ENCODE measurements at regions not wholly inside any gene's neighbourhood (a gene's known extent, or its start where the extent isn't known, plus 50 kb on each side); places are given as distances from the start of the nearest gene placed in this dataset.

DNA sequence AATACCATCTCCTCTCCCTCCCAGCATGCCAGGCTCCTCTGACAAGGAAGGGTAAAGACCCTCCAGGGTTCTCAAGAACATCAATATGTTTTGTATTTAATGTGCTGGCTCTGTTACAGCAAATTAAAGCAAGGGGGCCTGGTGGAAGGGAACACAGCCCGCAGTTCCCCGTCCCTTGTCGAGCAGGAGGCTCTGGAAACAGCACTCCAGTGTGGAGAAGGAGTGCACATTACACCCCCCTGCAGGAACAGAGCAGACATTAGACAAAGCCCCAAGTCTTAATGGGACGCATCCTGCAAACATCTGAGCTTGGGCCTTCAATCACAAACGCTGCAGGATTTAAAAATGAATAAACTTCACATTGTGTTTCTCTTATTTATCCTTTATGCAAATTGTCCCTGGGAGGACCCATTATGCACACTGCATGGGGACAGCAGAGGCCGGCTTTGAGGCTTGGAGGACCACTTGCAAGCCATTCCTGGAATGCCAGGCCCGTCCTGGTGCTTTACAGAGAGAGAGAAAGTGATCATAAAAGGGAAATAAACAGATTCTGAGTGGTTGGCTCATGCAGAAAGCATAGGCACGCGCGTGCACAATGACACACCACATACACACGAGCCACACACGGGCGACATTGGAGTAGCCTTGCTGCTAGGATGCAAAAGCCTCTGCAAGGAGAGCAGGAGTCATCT is 328.7 kb downstream of the SMAD2 start:
- Histone ChIP-seq H3K9ac (ENCODE audit: low read depth, low read length) (no peak overlapping the region), H3K56ac (ENCODE audit: extremely low read depth, insufficient read depth, low read length) (no peak overlapping the region), H3K14ac (replicated peaks; ENCODE audit: low read depth, low read length) (no peak overlapping the region), H2BK15ac (ENCODE audit: low read depth, low read length) (no peak overlapping the region), H3K27ac (ENCODE audit: insufficient read depth, low read length) (no peak overlapping the region), H2AFZ (replicated peaks; ENCODE audit: low read length, poor library complexity) (peak overlapping the region; percentile 32), H3K4me1 (ENCODE audit: control insufficient read depth, insufficient read depth, low read length) (no peaks in the 10 kb centered on the region), H2BK120ac (ENCODE audit: low read depth, low read length) (no peak overlapping the region), H3K9me3 (ENCODE audit: control insufficient read depth, insufficient read depth, low read length) (peaks cover 10% of the 10 kb centered on the region; the same call in 1 of the 2 replicates), H3K27me3 (ENCODE audit: control insufficient read depth, insufficient read depth, low read length) (no peaks in the 10 kb centered on the region), H2BK20ac (ENCODE audit: low read depth, low read length) (no peak overlapping the region), H3K36me3 (ENCODE audit: control insufficient read depth, insufficient read depth, low read length) (no peaks in the 10 kb centered on the region), H3K4ac (ENCODE audit: low read depth, low read length) (no peak overlapping the region), H2AK5ac (ENCODE audit: low read depth, low read length) (no peak overlapping the region), H3K23ac (ENCODE audit: low read depth, low read length) (no peak overlapping the region), H2BK5ac (ENCODE audit: low read depth, low read length, poor library complexity, severe bottlenecking) (no peak overlapping the region), H3K9me1 (ENCODE audit: insufficient read depth, low read length) (no peaks in the 10 kb centered on the region), H4K5ac (ENCODE audit: low read depth, low read length) (no peak overlapping the region), H3K4me2 (ENCODE audit: low read depth, low read length) (no peak overlapping the region), H4K20me1 (ENCODE audit: insufficient read depth, low read length) (no peaks in the 10 kb centered on the region), H3K4me3 (ENCODE audit: insufficient read depth, low read depth, low read length) (no peak overlapping the region), H3K18ac (ENCODE audit: low read depth, low read length) (no peak overlapping the region), H2AK9ac (replicated peaks; ENCODE audit: low read depth, low read length, poor library complexity) (no peak overlapping the region), H4K91ac (ENCODE audit: insufficient read depth, low read depth, low read length) (no peak overlapping the region), H3K79me1 (ENCODE audit: low read depth in 1 of 2, low read length in 2 of 2) (no peaks in the 10 kb centered on the region), H4K8ac (ENCODE audit: low read depth in 2 of 2, low read length in 2 of 2) (no peak overlapping the region)
- in situ Hi-C loops (cut with MboI; ENCODE audit: low sequenced_read_pairs) (no loop called here), dilution Hi-C loops (cut with HindIII; ENCODE audit: low sequenced_read_pairs, unreplicated experiment) (no loop called here), intact Hi-C loops (cut with micrococcal nuclease) (no loop called here)
- no TSS peak for BruUV-seq (replicated peaks)
- ATAC-seq (ENCODE audit: low read depth) (no peak), DNase-seq (no peak)
- no peak for TF ChIP-seq RFX5 (IDR thresholded peaks at IDR 0.05; ENCODE audit: low read depth, low read length)
- TF ChIP-seq, protein P1, sequence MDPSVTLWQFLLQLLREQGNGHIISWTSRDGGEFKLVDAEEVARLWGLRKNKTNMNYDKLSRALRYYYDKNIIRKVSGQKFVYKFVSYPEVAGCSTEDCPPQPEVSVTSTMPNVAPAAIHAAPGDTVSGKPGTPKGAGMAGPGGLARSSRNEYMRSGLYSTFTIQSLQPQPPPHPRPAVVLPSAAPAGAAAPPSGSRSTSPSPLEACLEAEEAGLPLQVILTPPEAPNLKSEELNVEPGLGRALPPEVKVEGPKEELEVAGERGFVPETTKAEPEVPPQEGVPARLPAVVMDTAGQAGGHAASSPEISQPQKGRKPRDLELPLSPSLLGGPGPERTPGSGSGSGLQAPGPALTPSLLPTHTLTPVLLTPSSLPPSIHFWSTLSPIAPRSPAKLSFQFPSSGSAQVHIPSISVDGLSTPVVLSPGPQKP (IDR thresholded peaks at IDR 0.05; ENCODE audit: borderline replicate concordance, low read depth, low read length): no peak
- no peak for TF ChIP-seq MAFK (IDR thresholded peaks at IDR 0.05; ENCODE audit: low read depth, low read length)
- no peak for TF ChIP-seq CHD1 (IDR thresholded peaks at IDR 0.05; ENCODE audit: low read depth, low read length)
- no peak for TF ChIP-seq RAD21 (IDR thresholded peaks at IDR 0.05; ENCODE audit: low read length)
- no peak for TF ChIP-seq POLR2A (IDR thresholded peaks at IDR 0.05; ENCODE audit: low read depth, low read length)
- no peak for TF ChIP-seq MXI1 (IDR thresholded peaks at IDR 0.05; ENCODE audit: borderline replicate concordance, low read depth, low read length)
- TF ChIP-seq, protein P2, sequence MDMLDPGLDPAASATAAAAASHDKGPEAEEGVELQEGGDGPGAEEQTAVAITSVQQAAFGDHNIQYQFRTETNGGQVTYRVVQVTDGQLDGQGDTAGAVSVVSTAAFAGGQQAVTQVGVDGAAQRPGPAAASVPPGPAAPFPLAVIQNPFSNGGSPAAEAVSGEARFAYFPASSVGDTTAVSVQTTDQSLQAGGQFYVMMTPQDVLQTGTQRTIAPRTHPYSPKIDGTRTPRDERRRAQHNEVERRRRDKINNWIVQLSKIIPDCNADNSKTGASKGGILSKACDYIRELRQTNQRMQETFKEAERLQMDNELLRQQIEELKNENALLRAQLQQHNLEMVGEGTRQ (IDR thresholded peaks at IDR 0.05; ENCODE audit: low read depth, low read length): no peak
- TF ChIP-seq FOS (IDR thresholded peaks at IDR 0.05; ENCODE audit: low read depth, low read length): no peak
- no peak for TF ChIP-seq RCOR1 (IDR thresholded peaks at IDR 0.05; ENCODE audit: insufficient replicate concordance, low read length)
- CTCF ChIA-PET: no interaction called here
- no CpG with 5 or more reads among the region's 13 CpGs for WGBS, 2 experiments (ENCODE audit: extremely low coverage in 2 of 2, insufficient read length in 1 of 2)
- POLR2A ChIA-PET (ENCODE audit: unreplicated experiment): no interaction called here
